ENCODE measurements at regions not wholly inside any gene's neighbourhood (a gene's known extent, or its start where the extent isn't known, plus 50 kb on each side); places are given as distances from the start of the nearest gene placed in this dataset.

GRCh38 chr6:74534465-74535211 is 671.2 kb downstream of the COL12A1 start (continued):
- no peak for TF ChIP-seq ZNF850 (CRISPR knock-in tag; conservative IDR thresholded peaks at IDR 0.05)
- 0 out of 2 replicates have a peak, but pooled peaks have one; percentile 29 for TF ChIP-seq ATF1 (CRISPR knock-in tag; IDR thresholded peaks at IDR 0.05)
- TF ChIP-seq BCL6 (CRISPR knock-in tag; IDR thresholded peaks at IDR 0.05): peak; percentile 95
- peak; percentile 94 for TF ChIP-seq SIX4 (CRISPR knock-in tag; IDR thresholded peaks at IDR 0.05)
- TF ChIP-seq ZNF33B (CRISPR knock-in tag; IDR thresholded peaks at IDR 0.05): no peak
- peak; percentile 62; the same call in 1 of the 2 replicates for TF ChIP-seq EHMT2 (IDR thresholded peaks at IDR 0.05; ENCODE audit: borderline replicate concordance, low read depth, low read length)
- TF ChIP-seq ZNF451 (CRISPR knock-in tag; IDR thresholded peaks at IDR 0.05): no peak
- peak; percentile 73; the same call in 1 of the 2 replicates for TF ChIP-seq PPARG (CRISPR knock-in tag; conservative IDR thresholded peaks at IDR 0.05)
- peak; percentile 82 for TF ChIP-seq FOSL2 (CRISPR knock-in tag; IDR thresholded peaks at IDR 0.05)
- TF ChIP-seq NR2F2 (IDR thresholded peaks at IDR 0.05; ENCODE audit: borderline replicate concordance, low read depth): peak; percentile 54
- peak; percentile 97 for TF ChIP-seq FOXJ3 (CRISPR knock-in tag; IDR thresholded peaks at IDR 0.05; ENCODE audit: borderline replicate concordance)
- TF ChIP-seq ZNF710 (CRISPR knock-in tag; IDR thresholded peaks at IDR 0.05; ENCODE audit: borderline replicate concordance): no peak; the same call in 1 of the 2 replicates
- TF ChIP-seq TCF12 (IDR thresholded peaks at IDR 0.05): no peak
- no peak for TF ChIP-seq TCF12 (CRISPR knock-in tag; IDR thresholded peaks at IDR 0.05)
- TF ChIP-seq MXD4 (CRISPR knock-in tag; IDR thresholded peaks at IDR 0.05): no peak
- TF ChIP-seq, protein P1, sequence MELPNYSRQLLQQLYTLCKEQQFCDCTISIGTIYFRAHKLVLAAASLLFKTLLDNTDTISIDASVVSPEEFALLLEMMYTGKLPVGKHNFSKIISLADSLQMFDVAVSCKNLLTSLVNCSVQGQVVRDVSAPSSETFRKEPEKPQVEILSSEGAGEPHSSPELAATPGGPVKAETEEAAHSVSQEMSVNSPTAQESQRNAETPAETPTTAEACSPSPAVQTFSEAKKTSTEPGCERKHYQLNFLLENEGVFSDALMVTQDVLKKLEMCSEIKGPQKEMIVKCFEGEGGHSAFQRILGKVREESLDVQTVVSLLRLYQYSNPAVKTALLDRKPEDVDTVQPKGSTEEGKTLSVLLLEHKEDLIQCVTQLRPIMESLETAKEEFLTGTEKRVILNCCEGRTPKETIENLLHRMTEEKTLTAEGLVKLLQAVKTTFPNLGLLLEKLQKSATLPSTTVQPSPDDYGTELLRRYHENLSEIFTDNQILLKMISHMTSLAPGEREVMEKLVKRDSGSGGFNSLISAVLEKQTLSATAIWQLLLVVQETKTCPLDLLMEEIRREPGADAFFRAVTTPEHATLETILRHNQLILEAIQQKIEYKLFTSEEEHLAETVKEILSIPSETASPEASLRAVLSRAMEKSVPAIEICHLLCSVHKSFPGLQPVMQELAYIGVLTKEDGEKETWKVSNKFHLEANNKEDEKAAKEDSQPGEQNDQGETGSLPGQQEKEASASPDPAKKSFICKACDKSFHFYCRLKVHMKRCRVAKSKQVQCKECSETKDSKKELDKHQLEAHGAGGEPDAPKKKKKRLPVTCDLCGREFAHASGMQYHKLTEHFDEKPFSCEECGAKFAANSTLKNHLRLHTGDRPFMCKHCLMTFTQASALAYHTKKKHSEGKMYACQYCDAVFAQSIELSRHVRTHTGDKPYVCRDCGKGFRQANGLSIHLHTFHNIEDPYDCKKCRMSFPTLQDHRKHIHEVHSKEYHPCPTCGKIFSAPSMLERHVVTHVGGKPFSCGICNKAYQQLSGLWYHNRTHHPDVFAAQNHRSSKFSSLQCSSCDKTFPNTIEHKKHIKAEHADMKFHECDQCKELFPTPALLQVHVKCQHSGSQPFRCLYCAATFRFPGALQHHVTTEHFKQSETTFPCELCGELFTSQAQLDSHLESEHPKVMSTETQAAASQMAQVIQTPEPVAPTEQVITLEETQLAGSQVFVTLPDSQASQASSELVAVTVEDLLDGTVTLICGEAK (IDR thresholded peaks at IDR 0.05): no peak
- TF ChIP-seq, protein P1 (CRISPR knock-in tag; IDR thresholded peaks at IDR 0.05): no peak; the same call in 1 of the 2 replicates
- TF ChIP-seq ZNF562 (CRISPR knock-in tag; IDR thresholded peaks at IDR 0.05; ENCODE audit: borderline replicate concordance): no peak
- TF ChIP-seq IKZF1 (IDR thresholded peaks at IDR 0.05): no peak
- TF ChIP-seq ZSCAN31 (CRISPR knock-in tag; IDR thresholded peaks at IDR 0.05; ENCODE audit: low read depth): peak; percentile 43; the same call in 1 of the 2 replicates
- no peak for TF ChIP-seq ZNF768 (CRISPR knock-in tag; IDR thresholded peaks at IDR 0.05)

Measured in HepG2 (cell line).